H7 (cell line): ENCODE measurements at regions not wholly inside any gene's neighbourhood (a gene's known extent, or its start where the extent isn't known, plus 50 kb on each side); places are given as distances from the start of the nearest gene placed in this dataset.
"Not testable (repeated sequence)": the region's sequence is repeated elsewhere in the genome, so short reads cannot be mapped to it uniquely, and the experiment has no call there.

Source experiments
- DNase-seq: peaks from one replicate; pipeline ENCODE4 v3.0.0; 2012
- H3K27me3 ChIP-seq: 2 replicates; pipeline ENCODE4 v1.6.0; 2011; ENCODE audit warnings: mild to moderate bottlenecking, low read length; ENCODE audit not compliant: control insufficient read depth, insufficient read depth
- H3K36me3 ChIP-seq: replicated peaks from 2 replicates; pipeline ENCODE4 v1.5.1; 2011; ENCODE audit warnings: low read length; ENCODE audit not compliant: control insufficient read depth, insufficient read depth
- H3K4me3 ChIP-seq: 2 replicates; pipeline ENCODE4 v1.5.1; 2011; ENCODE audit warnings: low read depth, mild to moderate bottlenecking, control low read depth, low read length, moderate library complexity; ENCODE audit not compliant: insufficient read depth

GRCh38 chr4:81737865-81738559 lies 266.3 kb upstream of the RASGEF1B start:
- Histone ChIP-seq H3K27me3 (no peaks in the 10 kb centered on the region), H3K4me3 (no peak overlapping the region), H3K36me3 (no peaks in the 10 kb centered on the region)
- DNase-seq: no peak

- Histone ChIP-seq H3K36me3 (no peaks in the 10 kb centered on the region), H3K4me3 (no peak overlapping the region), H3K27me3 (no peaks in the 10 kb centered on the region)
- DNase-seq: no peak
Measured at GRCh38 chr4:81736324-81736723, 264.6 kb upstream of the RASGEF1B start.

GRCh38 chr4:81732980-81733379 lies 261.3 kb upstream of the RASGEF1B start:
- Histone ChIP-seq H3K27me3 (no peaks in the 10 kb centered on the region), H3K4me3 (no peak overlapping the region), H3K36me3 (no peaks in the 10 kb centered on the region)
- no peak for DNase-seq

- no peaks in the 10 kb centered on the region for H3K27me3 ChIP-seq
- H3K4me3 ChIP-seq: no peak overlapping the region
- no peaks in the 10 kb centered on the region for H3K36me3 ChIP-seq
- no peak for DNase-seq
Measured at GRCh38 chr4:81724925-81725329, 253.2 kb upstream of the RASGEF1B start.

- no peak for DNase-seq
- no peaks in the 10 kb centered on the region for H3K27me3 ChIP-seq
- no peaks in the 10 kb centered on the region for H3K36me3 ChIP-seq
- H3K4me3 ChIP-seq: no peak overlapping the region
Measured at GRCh38 chr4:81723927-81724587, 252.3 kb upstream of the RASGEF1B start.

- H3K27me3 ChIP-seq: no peaks in the 10 kb centered on the region
- DNase-seq: no peak
- H3K4me3 ChIP-seq: no peak overlapping the region
- H3K36me3 ChIP-seq: no peaks in the 10 kb centered on the region
Measured at GRCh38 chr4:81723019-81723884, 251.5 kb upstream of the RASGEF1B start.

- Histone ChIP-seq H3K27me3 (no peaks in the 10 kb centered on the region), H3K4me3 (no peak overlapping the region), H3K36me3 (no peaks in the 10 kb centered on the region)
- DNase-seq: no peak
Measured at GRCh38 chr4:81722290-81722851, 250.7 kb upstream of the RASGEF1B start.

- no peak overlapping the region for H3K4me3 ChIP-seq
- no peaks in the 10 kb centered on the region for H3K27me3 ChIP-seq
- no peaks in the 10 kb centered on the region for H3K36me3 ChIP-seq
- no peak for DNase-seq
Measured at GRCh38 chr4:81715757-81716156, 244.1 kb upstream of the RASGEF1B start.

GRCh38 chr4:81715357-81715756 lies 243.7 kb upstream of the RASGEF1B start:
- not testable (repeated sequence) for H3K27me3 ChIP-seq, DNase-seq, H3K36me3 ChIP-seq, H3K4me3 ChIP-seq

GRCh38 chr4:81714291-81714690 lies 242.6 kb upstream of the RASGEF1B start:
- no peak for DNase-seq
- no peaks in the 10 kb centered on the region for H3K27me3 ChIP-seq
- no peak overlapping the region for H3K4me3 ChIP-seq
- no peaks in the 10 kb centered on the region for H3K36me3 ChIP-seq

GRCh38 chr4:81712714-81713113 lies 241.0 kb upstream of the RASGEF1B start:
- no peak overlapping the region for H3K4me3 ChIP-seq
- no peak for DNase-seq
- no peaks in the 10 kb centered on the region for H3K36me3 ChIP-seq
- H3K27me3 ChIP-seq: no peaks in the 10 kb centered on the region

- DNase-seq: no peak
- Histone ChIP-seq H3K27me3 (no peaks in the 10 kb centered on the region), H3K36me3 (no peaks in the 10 kb centered on the region)
Measured at GRCh38 chr4:81704461-81704860, 232.8 kb upstream of the RASGEF1B start.

GRCh38 chr4:81700189-81700588 lies 228.5 kb upstream of the RASGEF1B start:
- H3K27me3 ChIP-seq: no peaks in the 10 kb centered on the region
- DNase-seq: no peak
- H3K4me3 ChIP-seq: no peak overlapping the region
- no peaks in the 10 kb centered on the region for H3K36me3 ChIP-seq

More at GRCh38 chr4:81704461-81704860, 232.8 kb upstream of the RASGEF1B start:
- H3K4me3 ChIP-seq: no peak overlapping the region

GRCh38 chr4:81698538-81699296 lies 227.0 kb upstream of the RASGEF1B start:
- Histone ChIP-seq H3K36me3 (no peaks in the 10 kb centered on the region), H3K4me3 (no peak overlapping the region), H3K27me3 (no peaks in the 10 kb centered on the region)
- DNase-seq: no peak
